Endothelial cell of umbilical vein (primary cell): ENCODE measurements at regions not wholly inside any gene's neighbourhood (a gene's known extent, or its start where the extent isn't known, plus 50 kb on each side); places are given as distances from the start of the nearest gene placed in this dataset.

ENCODE experiments used
- BruUV-seq: library from RNA; stranded (reverse); fragments of 400-500 nt; replicated peaks from 2 replicates; lab custom pipeline; 2021; lab: Mats Ljungman, UMichigan
- CTCF ChIA-PET: fragments of 300-600, 350-600 bp; sonication (Branson Sonifier 250); formaldehyde crosslinking; loops from one replicate; lab custom pipeline; 2021; ENCODE audit warnings: antibody characterized with exemption, inconsistent platforms; lab: Charles Lee
- POLR2A ChIA-PET: fragments of 300-600, 350-600 bp; sonication (Branson Sonifier 250); formaldehyde crosslinking; loops from one replicate; lab custom pipeline; 2021; ENCODE audit warnings: antibody characterized with exemption, inconsistent platforms; lab: Charles Lee
- DNase-seq: peaks from one replicate; pipeline ENCODE4 v3.0.0-alpha.2; 2011; ENCODE audit warnings: low read depth, low spot score
- FAIRE-seq: peaks from 2 replicates; lab custom pipeline; 2011; peaks lifted over from hg19 to GRCh38; lab: Jason Lieb, UNC
- H2AFZ ChIP-seq: 2 replicates; pipeline ENCODE4 v1.6.0; 2012; ENCODE audit warnings: low read depth, low read length, control low read depth, inconsistent platforms
- H3K27ac ChIP-seq: 2 replicates; pipeline ENCODE4 v1.5.1; 2011; ENCODE audit warnings: low read depth, mild to moderate bottlenecking, control low read depth, low read length, moderate library complexity; ENCODE audit not compliant: insufficient read depth
- H3K27me3 ChIP-seq, 2 experiments: 2 replicates each; pipeline versions ENCODE4 v1.6.0 to v1.6.1; 2011; ENCODE audit warnings: low read length in 2 of 2, mixed read lengths in 1 of 2; ENCODE audit not compliant: control insufficient read depth in 2 of 2, insufficient read depth in 2 of 2
- H3K36me3 ChIP-seq, 2 experiments: 2 replicates in 1 of 2; 3 replicates in 1 of 2; pipeline ENCODE4 v1.5.1; 2011; ENCODE audit warnings: low read length in 2 of 2, mild to moderate bottlenecking in 1 of 2, moderate library complexity in 1 of 2; ENCODE audit not compliant: control insufficient read depth in 2 of 2, insufficient read depth in 2 of 2; ENCODE audit errors: extremely low read depth in 1 of 2
- H3K4me1 ChIP-seq: 3 replicates; pipeline ENCODE4 v1.5.1; 2011; ENCODE audit warnings: mild to moderate bottlenecking, low read length; ENCODE audit not compliant: control insufficient read depth, insufficient read depth; ENCODE audit errors: extremely low read depth
- H3K4me2 ChIP-seq: 2 replicates; pipeline ENCODE4 v1.6.1; 2011; ENCODE audit warnings: low read length, control low read depth, mixed read lengths; ENCODE audit not compliant: insufficient read depth
- H3K4me3 ChIP-seq, 3 experiments: fragments of 200-600 bp in 1 of 3; sonication (generic), shearing (Covaris generic) in 1 of 3; replicated peaks in 1 of 3; 2 replicates each; pipeline ENCODE4 v1.5.1; 2011 to 2016; ENCODE audit warnings: control low read depth in 3 of 3, low read length in 3 of 3, mild to moderate bottlenecking in 2 of 3, inconsistent platforms in 1 of 3, low read depth in 1 of 3, moderate library complexity in 1 of 3; ENCODE audit not compliant: insufficient read depth in 1 of 3
- H3K79me2 ChIP-seq: 2 replicates; pipeline ENCODE4 v1.6.0; 2012; ENCODE audit warnings: low read length, inconsistent platforms; ENCODE audit not compliant: control insufficient read depth, insufficient read depth
- H3K9ac ChIP-seq: replicated peaks from 2 replicates; pipeline ENCODE3; 2011; ENCODE audit warnings: low read length, control low read depth; ENCODE audit not compliant: insufficient read depth; ENCODE audit errors: extremely low read depth
- H3K9me1 ChIP-seq: replicated peaks from 3 replicates; pipeline ENCODE4 v1.6.0; 2011; ENCODE audit warnings: mild to moderate bottlenecking, low read length; ENCODE audit not compliant: control insufficient read depth, insufficient read depth; ENCODE audit errors: extremely low read depth
- H3K9me3 ChIP-seq: replicated peaks from 2 replicates; pipeline ENCODE4 v1.5.1; 2012; ENCODE audit warnings: low read length, inconsistent platforms; ENCODE audit not compliant: control insufficient read depth, insufficient read depth
- H4K20me1 ChIP-seq: replicated peaks from 2 replicates; pipeline ENCODE3; 2011; ENCODE audit warnings: mild to moderate bottlenecking, low read length; ENCODE audit not compliant: control insufficient read depth, insufficient read depth; ENCODE audit errors: extremely low read depth
- EZH2 ChIP-seq: IDR thresholded peaks from 2 replicates; pipeline ENCODE4 v1.6.1; 2012; ENCODE audit warnings: borderline replicate concordance, low read depth, mild to moderate bottlenecking, moderate library complexity, low read length, inconsistent platforms; ENCODE audit not compliant: severe bottlenecking
- FOS ChIP-seq: IDR thresholded peaks from 2 replicates; pipeline ENCODE4 v1.6.1; 2011; ENCODE audit warnings: mild to moderate bottlenecking, low read length, moderate library complexity, borderline replicate concordance; ENCODE audit not compliant: insufficient read depth
- GATA2 ChIP-seq: IDR thresholded peaks from 2 replicates; pipeline ENCODE4 v1.7.0; 2011; ENCODE audit warnings: low read depth, mild to moderate bottlenecking, moderate library complexity, mixed read lengths, low read length; ENCODE audit not compliant: insufficient read length, insufficient read depth
- JUN ChIP-seq: IDR thresholded peaks from 2 replicates; pipeline ENCODE4 v1.6.1; 2011; ENCODE audit warnings: borderline replicate concordance, low read depth; ENCODE audit not compliant: insufficient read length, insufficient read depth
- MYC ChIP-seq: IDR thresholded peaks from one replicate; pipeline ENCODE4 v1.6.1; 2011; ENCODE audit warnings: mild to moderate bottlenecking, low read depth, low read length
- POLR2A ChIP-seq: IDR thresholded peaks from 2 replicates; pipeline ENCODE4 v1.6.1; 2012; ENCODE audit warnings: low read depth, mild to moderate bottlenecking, control low read depth, low read length
- POLR2AphosphoS5 ChIP-seq: IDR thresholded peaks from 2 replicates; pipeline ENCODE4 v1.6.1; 2012; ENCODE audit warnings: low read depth, mild to moderate bottlenecking, control low read depth, low read length, moderate library complexity; ENCODE audit not compliant: insufficient read depth
- dilution Hi-C: fragments of 300-500 bp; cut with MboI; formaldehyde crosslinking; loops from one replicate; pipeline ENCODE4 v1.15.0; 2019; ENCODE audit warnings: low sequenced_read_pairs; ENCODE audit not compliant: extremely low pct_ligation_motif_present
- intact Hi-C: fragments of 100-400 bp; cut with micrococcal nuclease; formaldehyde crosslinking; loops from one replicate; pipeline ENCODE4 v1.10.0; 2022
- TF ChIP-seq, protein P1 (sequence below), 2 donors: IDR thresholded peaks; 1 replicate in 1 of 2; 2 replicates in 1 of 2; pipeline ENCODE4 v1.5.1; 2011; ENCODE audit warnings: low read length in 2 of 2, mild to moderate bottlenecking in 2 of 2, moderate library complexity in 2 of 2, control low read depth in 1 of 2, inconsistent platforms in 1 of 2, low read depth in 1 of 2; ENCODE audit not compliant: insufficient read depth in 1 of 2; ENCODE audit errors: extremely low read depth in 1 of 2

GRCh38 chr9:19511694-19512093, 102.9 kb downstream of the ACER2 start:
- CTCF ChIA-PET: interaction anchor here (0.9 kb wide), 1 partner anchor 47 kb away, joined by 4 read pairs; no protein-coding TSS in a partner anchor
- POLR2A ChIA-PET: interaction anchor here (0.7 kb wide), 1 partner anchor 1160 kb away, joined by 3 read pairs; no protein-coding TSS in a partner anchor
- no peaks in the 10 kb centered on the region for H3K9me1 ChIP-seq
- FAIRE-seq (no peak), DNase-seq (no peak)
- dilution Hi-C loops (no loop called here), intact Hi-C loops (no loop called here)
- H3K4me3 ChIP-seq: no peak overlapping the region
- no peak overlapping the region for H3K27ac ChIP-seq
- H3K36me3 ChIP-seq: no peaks in the 10 kb centered on the region
- H3K4me1 ChIP-seq: no peaks in the 10 kb centered on the region
- peaks cover 0 to 1% of the 10 kb centered on the region in 2 experiments for H3K27me3 ChIP-seq
- H3K9ac ChIP-seq: no peak overlapping the region
- no peak for TF ChIP-seq MYC
- TF ChIP-seq FOS: no peak
- TF ChIP-seq JUN: no peak
- TF ChIP-seq POLR2A: no peak
- TF ChIP-seq POLR2AphosphoS5: no peak
- TF ChIP-seq GATA2: no peak
- no peak for TF ChIP-seq EZH2
- TF ChIP-seq, protein P1, sequence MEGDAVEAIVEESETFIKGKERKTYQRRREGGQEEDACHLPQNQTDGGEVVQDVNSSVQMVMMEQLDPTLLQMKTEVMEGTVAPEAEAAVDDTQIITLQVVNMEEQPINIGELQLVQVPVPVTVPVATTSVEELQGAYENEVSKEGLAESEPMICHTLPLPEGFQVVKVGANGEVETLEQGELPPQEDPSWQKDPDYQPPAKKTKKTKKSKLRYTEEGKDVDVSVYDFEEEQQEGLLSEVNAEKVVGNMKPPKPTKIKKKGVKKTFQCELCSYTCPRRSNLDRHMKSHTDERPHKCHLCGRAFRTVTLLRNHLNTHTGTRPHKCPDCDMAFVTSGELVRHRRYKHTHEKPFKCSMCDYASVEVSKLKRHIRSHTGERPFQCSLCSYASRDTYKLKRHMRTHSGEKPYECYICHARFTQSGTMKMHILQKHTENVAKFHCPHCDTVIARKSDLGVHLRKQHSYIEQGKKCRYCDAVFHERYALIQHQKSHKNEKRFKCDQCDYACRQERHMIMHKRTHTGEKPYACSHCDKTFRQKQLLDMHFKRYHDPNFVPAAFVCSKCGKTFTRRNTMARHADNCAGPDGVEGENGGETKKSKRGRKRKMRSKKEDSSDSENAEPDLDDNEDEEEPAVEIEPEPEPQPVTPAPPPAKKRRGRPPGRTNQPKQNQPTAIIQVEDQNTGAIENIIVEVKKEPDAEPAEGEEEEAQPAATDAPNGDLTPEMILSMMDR (IDR thresholded peaks at IDR 0.05; ENCODE audit: extremely low read depth in 1 of 2, insufficient read depth in 1 of 2, low read depth in 1 of 2, low read length in 2 of 2): no peak
- no peaks in the 10 kb centered on the region for H3K9me3 ChIP-seq
- H4K20me1 ChIP-seq: no peaks in the 10 kb centered on the region
- no peak overlapping the region for H3K4me2 ChIP-seq
- no peak overlapping the region for H2AFZ ChIP-seq
- no TSS peak for BruUV-seq
- H3K79me2 ChIP-seq: no peaks in the 10 kb centered on the region
